K562 (cell line): ENCODE measurements at regions not wholly inside any gene's neighbourhood (a gene's known extent, or its start where the extent isn't known, plus 50 kb on each side); places are given as distances from the start of the nearest gene placed in this dataset.

Source experiments
- ZFP30 ChIP-seq: fragments of 250-450 bp; sonication (Bioruptor Pico); IDR thresholded peaks from 2 replicates; pipeline ENCODE4 v1.8.0; 2022; ENCODE audit warnings: moderate library complexity, mild to moderate bottlenecking, inconsistent platforms, borderline replicate concordance
- TF ChIP-seq, protein P1 (sequence below): sonication (generic); formaldehyde crosslinking; IDR thresholded peaks from 2 replicates; pipeline ENCODE4 v1.8.1; 2023; ENCODE audit warnings: mild to moderate bottlenecking, missing genetic modification reagents
- TF ChIP-seq, protein P2 (sequence below): fragments of 450-650 bp; IDR thresholded peaks from 2 replicates; pipeline ENCODE4 v1.6.1; 2016; ENCODE audit warnings: low read depth

DNA sequence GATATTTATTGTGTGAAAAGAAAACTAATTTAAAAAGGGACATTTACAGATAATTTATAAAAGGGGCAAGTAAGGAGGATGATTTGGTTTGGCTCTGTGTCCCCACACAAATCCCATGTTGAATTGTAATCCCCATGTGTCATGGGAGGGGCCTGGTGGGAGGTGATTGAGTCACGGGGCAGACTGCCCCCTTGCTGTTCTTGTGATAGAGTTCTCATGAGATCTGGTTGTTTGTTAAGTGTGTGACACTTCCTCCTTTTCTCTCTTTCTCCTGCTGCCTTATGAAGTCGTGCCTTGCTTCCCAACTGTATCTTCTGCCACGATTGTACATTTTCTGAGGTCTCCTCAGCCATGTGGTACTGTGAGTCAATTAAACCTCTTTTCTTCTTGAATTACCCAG lies 171.0 kb upstream of the SEMA3E start (continued):
- TF ChIP-seq ZFP30 (CRISPR knock-in tag): no peak
- TF ChIP-seq, protein P1, sequence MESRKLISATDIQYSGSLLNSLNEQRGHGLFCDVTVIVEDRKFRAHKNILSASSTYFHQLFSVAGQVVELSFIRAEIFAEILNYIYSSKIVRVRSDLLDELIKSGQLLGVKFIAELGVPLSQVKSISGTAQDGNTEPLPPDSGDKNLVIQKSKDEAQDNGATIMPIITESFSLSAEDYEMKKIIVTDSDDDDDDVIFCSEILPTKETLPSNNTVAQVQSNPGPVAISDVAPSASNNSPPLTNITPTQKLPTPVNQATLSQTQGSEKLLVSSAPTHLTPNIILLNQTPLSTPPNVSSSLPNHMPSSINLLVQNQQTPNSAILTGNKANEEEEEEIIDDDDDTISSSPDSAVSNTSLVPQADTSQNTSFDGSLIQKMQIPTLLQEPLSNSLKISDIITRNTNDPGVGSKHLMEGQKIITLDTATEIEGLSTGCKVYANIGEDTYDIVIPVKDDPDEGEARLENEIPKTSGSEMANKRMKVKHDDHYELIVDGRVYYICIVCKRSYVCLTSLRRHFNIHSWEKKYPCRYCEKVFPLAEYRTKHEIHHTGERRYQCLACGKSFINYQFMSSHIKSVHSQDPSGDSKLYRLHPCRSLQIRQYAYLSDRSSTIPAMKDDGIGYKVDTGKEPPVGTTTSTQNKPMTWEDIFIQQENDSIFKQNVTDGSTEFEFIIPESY (CRISPR knock-in tag): no peak
- TF ChIP-seq, protein P2, sequence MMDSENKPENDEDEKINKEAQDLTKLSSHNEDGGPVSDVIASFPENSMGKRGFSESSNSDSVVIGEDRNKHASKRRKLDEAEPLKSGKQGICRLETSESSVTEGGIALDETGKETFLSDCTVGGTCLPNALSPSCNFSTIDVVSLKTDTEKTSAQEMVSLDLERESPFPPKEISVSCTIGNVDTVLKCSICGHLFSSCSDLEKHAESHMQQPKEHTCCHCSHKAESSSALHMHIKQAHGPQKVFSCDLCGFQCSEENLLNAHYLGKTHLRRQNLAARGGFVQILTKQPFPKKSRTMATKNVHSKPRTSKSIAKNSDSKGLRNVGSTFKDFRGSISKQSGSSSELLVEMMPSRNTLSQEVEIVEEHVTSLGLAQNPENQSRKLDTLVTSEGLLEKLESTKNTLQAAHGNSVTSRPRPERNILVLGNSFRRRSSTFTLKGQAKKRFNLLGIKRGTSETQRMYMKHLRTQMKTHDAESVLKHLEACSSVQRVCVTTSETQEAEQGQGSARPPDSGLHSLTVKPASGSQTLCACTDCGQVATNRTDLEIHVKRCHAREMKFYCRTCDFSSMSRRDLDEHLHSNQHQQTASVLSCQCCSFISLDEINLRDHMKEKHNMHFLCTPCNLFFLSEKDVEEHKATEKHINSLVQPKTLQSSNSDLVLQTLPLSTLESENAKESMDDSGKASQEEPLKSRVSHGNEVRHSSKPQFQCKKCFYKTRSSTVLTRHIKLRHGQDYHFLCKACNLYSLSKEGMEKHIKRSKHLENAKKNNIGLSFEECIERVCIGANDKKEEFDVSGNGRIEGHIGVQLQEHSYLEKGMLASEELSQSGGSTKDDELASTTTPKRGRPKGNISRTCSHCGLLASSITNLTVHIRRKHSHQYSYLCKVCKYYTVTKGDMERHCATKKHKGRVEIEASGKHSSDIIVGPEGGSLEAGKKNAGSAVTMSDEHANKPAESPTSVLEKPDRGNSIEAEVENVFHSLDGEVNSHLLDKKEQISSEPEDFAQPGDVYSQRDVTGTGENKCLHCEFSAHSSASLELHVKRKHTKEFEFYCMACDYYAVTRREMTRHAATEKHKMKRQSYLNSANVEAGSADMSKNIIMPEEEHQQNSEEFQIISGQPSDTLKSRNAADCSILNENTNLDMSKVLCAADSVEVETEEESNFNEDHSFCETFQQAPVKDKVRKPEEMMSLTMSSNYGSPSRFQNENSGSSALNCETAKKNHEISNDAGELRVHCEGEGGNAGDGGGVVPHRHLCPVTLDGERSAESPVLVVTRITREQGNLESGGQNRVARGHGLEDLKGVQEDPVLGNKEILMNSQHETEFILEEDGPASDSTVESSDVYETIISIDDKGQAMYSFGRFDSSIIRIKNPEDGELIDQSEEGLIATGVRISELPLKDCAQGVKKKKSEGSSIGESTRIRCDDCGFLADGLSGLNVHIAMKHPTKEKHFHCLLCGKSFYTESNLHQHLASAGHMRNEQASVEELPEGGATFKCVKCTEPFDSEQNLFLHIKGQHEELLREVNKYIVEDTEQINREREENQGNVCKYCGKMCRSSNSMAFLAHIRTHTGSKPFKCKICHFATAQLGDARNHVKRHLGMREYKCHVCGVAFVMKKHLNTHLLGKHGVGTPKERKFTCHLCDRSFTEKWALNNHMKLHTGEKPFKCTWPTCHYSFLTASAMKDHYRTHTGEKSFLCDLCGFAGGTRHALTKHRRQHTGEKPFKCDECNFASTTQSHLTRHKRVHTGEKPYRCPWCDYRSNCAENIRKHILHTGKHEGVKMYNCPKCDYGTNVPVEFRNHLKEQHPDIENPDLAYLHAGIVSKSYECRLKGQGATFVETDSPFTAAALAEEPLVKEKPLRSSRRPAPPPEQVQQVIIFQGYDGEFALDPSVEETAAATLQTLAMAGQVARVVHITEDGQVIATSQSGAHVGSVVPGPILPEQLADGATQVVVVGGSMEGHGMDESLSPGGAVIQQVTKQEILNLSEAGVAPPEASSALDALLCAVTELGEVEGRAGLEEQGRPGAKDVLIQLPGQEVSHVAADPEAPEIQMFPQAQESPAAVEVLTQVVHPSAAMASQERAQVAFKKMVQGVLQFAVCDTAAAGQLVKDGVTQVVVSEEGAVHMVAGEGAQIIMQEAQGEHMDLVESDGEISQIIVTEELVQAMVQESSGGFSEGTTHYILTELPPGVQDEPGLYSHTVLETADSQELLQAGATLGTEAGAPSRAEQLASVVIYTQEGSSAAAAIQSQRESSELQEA: no peak
